Ishikawa (cell line): ENCODE measurements at regions not wholly inside any gene's neighbourhood (a gene's known extent, or its start where the extent isn't known, plus 50 kb on each side); places are given as distances from the start of the nearest gene placed in this dataset.

Experiments
- CEBPB ChIP-seq: IDR thresholded peaks from 2 replicates; pipeline ENCODE4 v1.6.1; 2012
- CREB1 ChIP-seq: IDR thresholded peaks from 2 replicates; pipeline ENCODE4 v1.6.1; 2012; ENCODE audit warnings: low read depth
- EP300 ChIP-seq: IDR thresholded peaks from 2 replicates; pipeline ENCODE4 v1.6.1; 2012; ENCODE audit warnings: borderline replicate concordance
- TAF1 ChIP-seq: IDR thresholded peaks from 2 replicates; pipeline ENCODE4 v1.6.1; 2012; ENCODE audit warnings: low read depth, mild to moderate bottlenecking
- ZBTB7A ChIP-seq: IDR thresholded peaks from 2 replicates; pipeline ENCODE4 v1.6.1; 2012; ENCODE audit warnings: low read depth
- TF ChIP-seq, protein P1 (sequence below): IDR thresholded peaks from 2 replicates; pipeline ENCODE4 v1.6.1; 2012; ENCODE audit warnings: low read depth, mild to moderate bottlenecking
- TF ChIP-seq, protein P2 (sequence below): IDR thresholded peaks from 2 replicates; pipeline ENCODE4 v1.6.1; 2012
- TF ChIP-seq, protein P3 (sequence below): IDR thresholded peaks from 2 replicates; pipeline ENCODE4 v1.6.1; 2012

DNA sequence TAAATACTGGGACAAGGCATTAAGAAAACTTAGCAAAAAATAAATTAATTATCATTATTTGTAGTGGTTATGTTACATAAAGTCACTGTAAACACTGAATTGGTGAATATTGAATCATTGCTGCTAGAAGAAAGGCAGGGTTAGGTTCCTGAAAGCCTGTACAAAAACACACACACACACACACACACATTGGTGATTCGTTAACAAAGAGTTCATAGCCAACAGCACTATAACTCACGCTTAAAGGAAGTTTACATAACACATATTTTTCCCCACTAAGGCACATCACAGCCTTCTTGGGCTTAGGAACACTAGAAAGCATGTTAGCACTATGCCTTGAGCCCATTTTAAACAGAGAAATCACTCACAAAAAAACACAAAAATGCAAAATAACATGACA lies 690.0 kb upstream of the PIK3C3 start:
- TF ChIP-seq CEBPB, result no peak
- TF ChIP-seq, protein P1, sequence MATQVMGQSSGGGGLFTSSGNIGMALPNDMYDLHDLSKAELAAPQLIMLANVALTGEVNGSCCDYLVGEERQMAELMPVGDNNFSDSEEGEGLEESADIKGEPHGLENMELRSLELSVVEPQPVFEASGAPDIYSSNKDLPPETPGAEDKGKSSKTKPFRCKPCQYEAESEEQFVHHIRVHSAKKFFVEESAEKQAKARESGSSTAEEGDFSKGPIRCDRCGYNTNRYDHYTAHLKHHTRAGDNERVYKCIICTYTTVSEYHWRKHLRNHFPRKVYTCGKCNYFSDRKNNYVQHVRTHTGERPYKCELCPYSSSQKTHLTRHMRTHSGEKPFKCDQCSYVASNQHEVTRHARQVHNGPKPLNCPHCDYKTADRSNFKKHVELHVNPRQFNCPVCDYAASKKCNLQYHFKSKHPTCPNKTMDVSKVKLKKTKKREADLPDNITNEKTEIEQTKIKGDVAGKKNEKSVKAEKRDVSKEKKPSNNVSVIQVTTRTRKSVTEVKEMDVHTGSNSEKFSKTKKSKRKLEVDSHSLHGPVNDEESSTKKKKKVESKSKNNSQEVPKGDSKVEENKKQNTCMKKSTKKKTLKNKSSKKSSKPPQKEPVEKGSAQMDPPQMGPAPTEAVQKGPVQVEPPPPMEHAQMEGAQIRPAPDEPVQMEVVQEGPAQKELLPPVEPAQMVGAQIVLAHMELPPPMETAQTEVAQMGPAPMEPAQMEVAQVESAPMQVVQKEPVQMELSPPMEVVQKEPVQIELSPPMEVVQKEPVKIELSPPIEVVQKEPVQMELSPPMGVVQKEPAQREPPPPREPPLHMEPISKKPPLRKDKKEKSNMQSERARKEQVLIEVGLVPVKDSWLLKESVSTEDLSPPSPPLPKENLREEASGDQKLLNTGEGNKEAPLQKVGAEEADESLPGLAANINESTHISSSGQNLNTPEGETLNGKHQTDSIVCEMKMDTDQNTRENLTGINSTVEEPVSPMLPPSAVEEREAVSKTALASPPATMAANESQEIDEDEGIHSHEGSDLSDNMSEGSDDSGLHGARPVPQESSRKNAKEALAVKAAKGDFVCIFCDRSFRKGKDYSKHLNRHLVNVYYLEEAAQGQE, result no peak
- TF ChIP-seq, protein P2, sequence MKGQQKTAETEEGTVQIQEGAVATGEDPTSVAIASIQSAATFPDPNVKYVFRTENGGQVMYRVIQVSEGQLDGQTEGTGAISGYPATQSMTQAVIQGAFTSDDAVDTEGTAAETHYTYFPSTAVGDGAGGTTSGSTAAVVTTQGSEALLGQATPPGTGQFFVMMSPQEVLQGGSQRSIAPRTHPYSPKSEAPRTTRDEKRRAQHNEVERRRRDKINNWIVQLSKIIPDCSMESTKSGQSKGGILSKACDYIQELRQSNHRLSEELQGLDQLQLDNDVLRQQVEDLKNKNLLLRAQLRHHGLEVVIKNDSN, result no peak
- TF ChIP-seq, protein P3, sequence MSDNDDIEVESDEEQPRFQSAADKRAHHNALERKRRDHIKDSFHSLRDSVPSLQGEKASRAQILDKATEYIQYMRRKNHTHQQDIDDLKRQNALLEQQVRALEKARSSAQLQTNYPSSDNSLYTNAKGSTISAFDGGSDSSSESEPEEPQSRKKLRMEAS, result no peak
- no peak for TF ChIP-seq CREB1
- no peak for TF ChIP-seq EP300
- no peak for TF ChIP-seq ZBTB7A
- TF ChIP-seq TAF1, result no peak
